ENCODE measurements at regions not wholly inside any gene's neighbourhood (a gene's known extent, or its start where the extent isn't known, plus 50 kb on each side); places are given as distances from the start of the nearest gene placed in this dataset.

DNA sequence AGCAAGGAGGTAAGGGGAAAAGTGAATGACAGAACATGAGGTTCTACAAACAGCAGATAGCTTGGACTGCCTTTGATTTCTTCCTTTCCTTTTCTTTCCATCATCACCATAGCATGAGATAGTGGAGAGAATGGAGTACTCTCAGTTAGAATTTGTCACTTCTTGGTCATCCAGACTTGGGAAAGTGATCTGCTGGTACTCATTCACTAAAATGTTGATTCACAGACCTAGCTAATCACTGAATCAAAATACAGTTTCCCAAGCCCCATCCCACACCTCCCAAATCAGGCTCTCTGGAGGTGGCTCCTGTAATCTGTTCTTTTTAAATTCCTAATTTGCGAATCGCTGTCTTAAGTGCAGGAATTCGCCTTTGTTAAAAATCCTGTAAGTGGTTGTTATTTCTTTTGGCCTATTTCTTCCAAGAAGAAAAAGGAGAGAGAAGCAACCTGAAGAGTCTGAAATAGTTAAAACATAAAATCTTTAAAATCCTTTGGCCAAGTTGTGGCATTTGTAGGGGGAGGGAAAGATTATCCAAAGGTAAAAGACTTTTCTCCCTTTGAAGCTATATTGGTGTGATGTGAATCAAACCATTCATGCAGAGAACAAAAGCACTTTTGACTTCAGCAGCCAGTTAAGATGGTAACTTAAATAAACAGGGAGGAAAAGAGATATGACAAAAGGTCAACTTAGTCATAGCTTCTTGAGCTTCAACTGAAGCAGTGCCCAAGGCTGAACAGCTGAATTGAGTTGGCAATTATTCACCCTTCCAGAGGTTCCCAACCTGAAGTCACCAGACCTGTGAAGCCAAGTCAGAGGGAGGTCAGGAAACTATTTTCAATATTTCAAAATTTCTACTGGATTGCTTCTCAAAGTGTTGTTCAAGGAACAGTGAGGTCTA is 255.1 kb upstream of the KRR1 start:
- Histone ChIP-seq H3K4me3 (replicated peaks; ENCODE audit: insufficient read depth, low read length) (no peak overlapping the region), H3K27ac (replicated peaks) (no peak overlapping the region)
- TF ChIP-seq POLR2AphosphoS5 (IDR thresholded peaks at IDR 0.05; ENCODE audit: low read depth) (no peak), SPI1 (IDR thresholded peaks at IDR 0.05; ENCODE audit: borderline replicate concordance, low read depth) (no peak), GABPA (IDR thresholded peaks at IDR 0.05; ENCODE audit: low read depth) (no peak)
- TF ChIP-seq, protein P1, sequence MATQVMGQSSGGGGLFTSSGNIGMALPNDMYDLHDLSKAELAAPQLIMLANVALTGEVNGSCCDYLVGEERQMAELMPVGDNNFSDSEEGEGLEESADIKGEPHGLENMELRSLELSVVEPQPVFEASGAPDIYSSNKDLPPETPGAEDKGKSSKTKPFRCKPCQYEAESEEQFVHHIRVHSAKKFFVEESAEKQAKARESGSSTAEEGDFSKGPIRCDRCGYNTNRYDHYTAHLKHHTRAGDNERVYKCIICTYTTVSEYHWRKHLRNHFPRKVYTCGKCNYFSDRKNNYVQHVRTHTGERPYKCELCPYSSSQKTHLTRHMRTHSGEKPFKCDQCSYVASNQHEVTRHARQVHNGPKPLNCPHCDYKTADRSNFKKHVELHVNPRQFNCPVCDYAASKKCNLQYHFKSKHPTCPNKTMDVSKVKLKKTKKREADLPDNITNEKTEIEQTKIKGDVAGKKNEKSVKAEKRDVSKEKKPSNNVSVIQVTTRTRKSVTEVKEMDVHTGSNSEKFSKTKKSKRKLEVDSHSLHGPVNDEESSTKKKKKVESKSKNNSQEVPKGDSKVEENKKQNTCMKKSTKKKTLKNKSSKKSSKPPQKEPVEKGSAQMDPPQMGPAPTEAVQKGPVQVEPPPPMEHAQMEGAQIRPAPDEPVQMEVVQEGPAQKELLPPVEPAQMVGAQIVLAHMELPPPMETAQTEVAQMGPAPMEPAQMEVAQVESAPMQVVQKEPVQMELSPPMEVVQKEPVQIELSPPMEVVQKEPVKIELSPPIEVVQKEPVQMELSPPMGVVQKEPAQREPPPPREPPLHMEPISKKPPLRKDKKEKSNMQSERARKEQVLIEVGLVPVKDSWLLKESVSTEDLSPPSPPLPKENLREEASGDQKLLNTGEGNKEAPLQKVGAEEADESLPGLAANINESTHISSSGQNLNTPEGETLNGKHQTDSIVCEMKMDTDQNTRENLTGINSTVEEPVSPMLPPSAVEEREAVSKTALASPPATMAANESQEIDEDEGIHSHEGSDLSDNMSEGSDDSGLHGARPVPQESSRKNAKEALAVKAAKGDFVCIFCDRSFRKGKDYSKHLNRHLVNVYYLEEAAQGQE (IDR thresholded peaks at IDR 0.05; ENCODE audit: insufficient replicate concordance, low read depth) = no peak
- TF ChIP-seq, protein P2, sequence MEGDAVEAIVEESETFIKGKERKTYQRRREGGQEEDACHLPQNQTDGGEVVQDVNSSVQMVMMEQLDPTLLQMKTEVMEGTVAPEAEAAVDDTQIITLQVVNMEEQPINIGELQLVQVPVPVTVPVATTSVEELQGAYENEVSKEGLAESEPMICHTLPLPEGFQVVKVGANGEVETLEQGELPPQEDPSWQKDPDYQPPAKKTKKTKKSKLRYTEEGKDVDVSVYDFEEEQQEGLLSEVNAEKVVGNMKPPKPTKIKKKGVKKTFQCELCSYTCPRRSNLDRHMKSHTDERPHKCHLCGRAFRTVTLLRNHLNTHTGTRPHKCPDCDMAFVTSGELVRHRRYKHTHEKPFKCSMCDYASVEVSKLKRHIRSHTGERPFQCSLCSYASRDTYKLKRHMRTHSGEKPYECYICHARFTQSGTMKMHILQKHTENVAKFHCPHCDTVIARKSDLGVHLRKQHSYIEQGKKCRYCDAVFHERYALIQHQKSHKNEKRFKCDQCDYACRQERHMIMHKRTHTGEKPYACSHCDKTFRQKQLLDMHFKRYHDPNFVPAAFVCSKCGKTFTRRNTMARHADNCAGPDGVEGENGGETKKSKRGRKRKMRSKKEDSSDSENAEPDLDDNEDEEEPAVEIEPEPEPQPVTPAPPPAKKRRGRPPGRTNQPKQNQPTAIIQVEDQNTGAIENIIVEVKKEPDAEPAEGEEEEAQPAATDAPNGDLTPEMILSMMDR (IDR thresholded peaks at IDR 0.05; ENCODE audit: insufficient read depth, low read length) = no peak

DNA sequence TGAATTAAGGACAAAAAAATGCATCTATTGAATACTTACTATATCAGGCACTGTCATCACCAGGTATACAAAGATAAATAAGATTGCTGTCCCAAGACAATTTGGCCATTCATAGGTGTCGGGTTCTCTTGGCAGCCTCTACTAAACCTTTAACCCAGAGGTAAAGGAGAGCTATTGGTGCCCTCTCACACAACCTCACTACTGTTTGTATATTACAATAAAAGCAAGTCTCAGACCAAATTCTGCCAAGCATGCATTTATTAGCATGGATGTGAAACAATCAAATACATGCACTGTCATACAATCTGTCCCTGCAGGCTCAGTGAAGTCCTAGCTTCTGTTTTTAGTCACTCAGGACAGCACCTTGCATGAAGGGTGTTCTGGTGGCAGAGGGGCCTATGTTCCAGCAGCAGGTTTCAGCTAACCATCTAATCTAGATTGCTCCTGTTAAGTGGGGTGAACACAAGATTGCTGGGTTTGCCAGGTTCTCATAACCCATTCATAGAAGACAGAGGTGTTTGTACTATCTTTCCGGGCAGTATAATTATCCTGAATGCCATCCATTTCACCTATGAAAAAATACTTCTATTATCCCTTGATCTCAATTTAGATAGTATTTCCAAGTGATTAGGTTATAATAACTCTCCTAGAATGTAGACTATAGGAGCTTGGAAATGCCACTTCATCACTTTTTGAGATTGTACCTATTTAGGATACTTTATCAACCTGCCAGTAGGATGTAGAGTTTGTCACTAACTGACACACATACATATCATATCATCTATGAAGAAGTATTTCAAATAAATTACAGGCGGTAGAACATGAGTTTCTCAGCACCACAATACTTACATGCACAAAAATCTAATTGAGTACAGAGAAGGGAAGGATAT is 254.0 kb upstream of the KRR1 start:
- Histone ChIP-seq H3K4me3 (replicated peaks; ENCODE audit: insufficient read depth, low read length) (no peak overlapping the region), H3K27ac (replicated peaks) (no peak overlapping the region), H3K27me3 (ENCODE audit: insufficient read depth, poor library complexity, severe bottlenecking) (no peaks in the 10 kb centered on the region)
- TF ChIP-seq, protein P1 (IDR thresholded peaks at IDR 0.05; ENCODE audit: insufficient replicate concordance, low read depth) = no peak
- TF ChIP-seq GABPA (IDR thresholded peaks at IDR 0.05; ENCODE audit: low read depth) = no peak
- TF ChIP-seq, protein P2 (IDR thresholded peaks at IDR 0.05; ENCODE audit: insufficient read depth, low read length) = no peak
- TF ChIP-seq SPI1 (IDR thresholded peaks at IDR 0.05; ENCODE audit: borderline replicate concordance, low read depth) = no peak
- TF ChIP-seq POLR2AphosphoS5 (IDR thresholded peaks at IDR 0.05; ENCODE audit: low read depth) = no peak
- no peak for DNase-seq (ENCODE audit: low read depth in 1 of 2, low spot score in 1 of 2)

More for the DNA sequence above, 255.1 kb upstream of the KRR1 start:
- no peak for DNase-seq (ENCODE audit: low read depth in 1 of 2, low spot score in 1 of 2)
- H3K27me3 ChIP-seq (ENCODE audit: insufficient read depth, poor library complexity, severe bottlenecking) = no peaks in the 10 kb centered on the region

DNA sequence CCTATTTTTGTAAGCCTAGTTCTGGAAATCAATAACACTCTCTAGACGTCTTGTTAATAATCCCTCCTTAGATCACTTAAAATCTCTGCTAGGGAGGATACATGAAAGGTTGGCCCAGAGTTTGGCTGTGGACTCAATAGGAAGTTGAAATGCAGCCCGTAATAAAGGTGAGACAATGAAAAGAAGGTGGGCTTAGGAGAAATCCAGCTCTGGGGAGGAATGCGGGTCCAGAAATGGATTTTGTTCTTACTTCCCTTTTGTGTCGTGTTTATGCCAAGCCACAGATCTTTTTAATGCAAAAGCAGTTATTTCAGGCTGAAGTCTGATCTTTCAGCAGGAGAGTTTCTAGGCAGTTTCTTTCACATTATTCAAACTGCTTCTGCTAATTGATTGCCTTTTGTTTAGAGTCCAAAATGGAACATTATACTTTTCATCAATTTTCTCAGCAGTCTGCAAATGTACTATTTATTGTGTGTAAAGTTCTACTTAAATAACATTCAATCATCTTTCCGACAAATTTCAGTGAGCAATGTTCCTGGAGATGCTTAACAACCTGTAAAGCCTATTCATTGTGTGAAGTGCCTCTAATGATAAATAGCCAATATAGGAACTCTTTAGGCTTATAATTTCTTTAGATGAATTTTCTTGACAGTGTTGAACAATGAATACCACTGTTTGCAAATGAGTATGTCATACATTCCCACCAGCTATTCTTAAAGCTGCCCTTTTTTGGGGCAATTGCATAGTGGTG is 252.9 kb upstream of the KRR1 start:
- peaks cover 3% of the 10 kb centered on the region for H3K27me3 ChIP-seq (ENCODE audit: insufficient read depth, poor library complexity, severe bottlenecking)
- DNase-seq (ENCODE audit: low read depth in 1 of 2, low spot score in 1 of 2) = no peak
- no peak overlapping the region for H3K27ac ChIP-seq (replicated peaks)
- H3K4me3 ChIP-seq (replicated peaks; ENCODE audit: insufficient read depth, low read length) = no peak overlapping the region
- TF ChIP-seq, protein P1 (IDR thresholded peaks at IDR 0.05; ENCODE audit: insufficient replicate concordance, low read depth) = no peak
- TF ChIP-seq GABPA (IDR thresholded peaks at IDR 0.05; ENCODE audit: low read depth) = no peak
